Type B pancreatic cell (in vitro differentiated cells): ENCODE measurements at regions not wholly inside any gene's neighbourhood (a gene's known extent, or its start where the extent isn't known, plus 50 kb on each side); places are given as distances from the start of the nearest gene placed in this dataset.

ENCODE experiments used
- DNase-seq: peaks from one replicate; pipeline ENCODE4 v3.0.0; 2021; ENCODE audit warnings: mixed read lengths; ENCODE audit not compliant: unreplicated experiment; ENCODE audit errors: extremely low spot score
- H3K27ac Mint-ChIP-seq: 2 replicates; pipeline ENCODE4 v1.8.0; 2021; ENCODE audit warnings: mild to moderate bottlenecking, mixed read lengths
- H3K27me3 Mint-ChIP-seq: 2 replicates; pipeline ENCODE4 v1.8.0; 2021; ENCODE audit warnings: mixed read lengths
- H3K36me3 Mint-ChIP-seq: 2 replicates; pipeline ENCODE4 v1.8.0; 2021; ENCODE audit warnings: mixed read lengths
- H3K4me1 Mint-ChIP-seq: one replicate; pipeline ENCODE4 v1.8.0; 2021; ENCODE audit warnings: mixed read lengths; ENCODE audit not compliant: unreplicated experiment
- H3K4me3 Mint-ChIP-seq: 2 replicates; pipeline ENCODE4 v1.8.0; 2021; ENCODE audit warnings: mild to moderate bottlenecking, mixed read lengths
- H3K9me3 Mint-ChIP-seq: 2 replicates; pipeline ENCODE4 v1.8.0; 2021; ENCODE audit warnings: mixed read lengths
- CTCF ChIP-seq: fragments of 200-600 bp; sonication (generic); conservative IDR thresholded peaks from 2 replicates; pipeline ENCODE4 v1.5.0; 2021; ENCODE audit warnings: antibody characterized with exemption, mild to moderate bottlenecking

DNA sequence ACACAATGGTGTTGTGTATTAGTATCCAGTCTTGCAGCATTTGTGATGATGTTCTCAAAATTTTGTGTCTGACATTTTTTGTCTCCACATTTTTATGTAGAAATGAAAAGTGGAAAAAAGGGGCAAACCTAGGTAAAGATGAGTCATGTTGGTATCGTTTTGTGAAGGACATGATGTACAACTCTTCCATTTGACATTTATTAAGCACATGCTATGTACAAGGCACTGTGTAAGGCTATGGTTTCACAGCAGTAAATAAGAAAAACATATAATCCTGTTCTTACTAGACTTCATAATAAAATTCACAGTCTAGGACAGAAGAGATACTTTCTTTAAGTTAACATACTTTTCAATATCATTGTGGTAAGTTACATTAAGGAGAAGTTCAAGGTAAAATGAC lies 143.5 kb upstream of the CNTN4 start:
- no peak for DNase-seq
- H3K4me1 Mint-ChIP-seq: peaks cover 7% of the 10 kb centered on the region
- H3K36me3 Mint-ChIP-seq: no peaks in the 10 kb centered on the region
- no peak for TF ChIP-seq CTCF
- peaks cover 4% of the 10 kb centered on the region for H3K9me3 Mint-ChIP-seq
- H3K27ac Mint-ChIP-seq: no peak overlapping the region
- no peaks in the 10 kb centered on the region for H3K27me3 Mint-ChIP-seq
- no peak overlapping the region for H3K4me3 Mint-ChIP-seq

GRCh38 chr3:1955750-1956149 lies 142.9 kb upstream of the CNTN4 start:
- no peak overlapping the region for H3K27ac Mint-ChIP-seq
- no peak for DNase-seq
- H3K36me3 Mint-ChIP-seq: no peaks in the 10 kb centered on the region
- H3K9me3 Mint-ChIP-seq: peaks cover 4% of the 10 kb centered on the region
- no peak overlapping the region for H3K4me3 Mint-ChIP-seq
- H3K4me1 Mint-ChIP-seq: peaks cover 7% of the 10 kb centered on the region
- no peaks in the 10 kb centered on the region for H3K27me3 Mint-ChIP-seq
- TF ChIP-seq CTCF: no peak

DNA sequence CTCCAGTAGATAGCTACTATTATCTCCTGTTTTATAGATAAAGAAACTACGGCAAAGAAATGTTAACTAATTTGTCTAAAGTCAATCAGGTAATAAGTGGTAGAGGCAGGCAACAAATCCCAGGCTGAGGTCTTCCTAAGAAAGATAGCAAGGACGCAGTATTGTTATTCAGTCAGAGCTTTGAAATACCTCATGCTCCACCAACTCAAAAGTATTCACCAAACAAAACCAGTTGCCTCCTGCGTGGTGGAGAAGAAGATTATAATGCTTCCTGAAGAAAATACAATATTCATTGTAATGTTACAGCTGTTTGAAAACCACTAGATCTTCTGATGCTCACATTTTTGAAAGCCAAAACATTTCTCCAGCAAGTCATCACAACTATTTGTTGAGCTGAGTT lies 138.2 kb upstream of the CNTN4 start:
- H3K36me3 Mint-ChIP-seq: no peaks in the 10 kb centered on the region

GRCh38 chr3:1962396-1963088 lies 136.1 kb upstream of the CNTN4 start:
- Mint-ChIP-seq H3K9me3 (peaks cover 4% of the 10 kb centered on the region), H3K27me3 (no peaks in the 10 kb centered on the region), H3K27ac (no peak overlapping the region), H3K4me1 (peaks cover 21% of the 10 kb centered on the region), H3K4me3 (no peak overlapping the region), H3K36me3 (no peaks in the 10 kb centered on the region)
- no peak for TF ChIP-seq CTCF
- DNase-seq: no peak

More for the DNA sequence above, 138.2 kb upstream of the CNTN4 start:
- Mint-ChIP-seq H3K27me3 (no peaks in the 10 kb centered on the region), H3K27ac (no peak overlapping the region), H3K4me1 (peaks cover 15% of the 10 kb centered on the region), H3K9me3 (peaks cover 4% of the 10 kb centered on the region), H3K4me3 (no peak overlapping the region)
- DNase-seq: no peak
- TF ChIP-seq CTCF: no peak

GRCh38 chr3:1963896-1964295 lies 134.8 kb upstream of the CNTN4 start:
- Mint-ChIP-seq H3K36me3 (no peaks in the 10 kb centered on the region), H3K9me3 (peaks cover 1% of the 10 kb centered on the region), H3K4me1 (peaks cover 24% of the 10 kb centered on the region), H3K27ac (no peak overlapping the region), H3K27me3 (no peaks in the 10 kb centered on the region), H3K4me3 (no peak overlapping the region)
- no peak for DNase-seq
- TF ChIP-seq CTCF: no peak
